D721Med (cell line): ENCODE measurements at regions not wholly inside any gene's neighbourhood (a gene's known extent, or its start where the extent isn't known, plus 50 kb on each side); places are given as distances from the start of the nearest gene placed in this dataset.

Experiments used
- DNase-seq: peaks from one replicate; pipeline ENCODE4 v3.0.0; 2011; ENCODE audit warnings: low spot score; ENCODE audit not compliant: insufficient read length
- FAIRE-seq: peaks from 2 replicates; lab custom pipeline; 2011; peaks lifted over from hg19 to GRCh38; lab: Jason Lieb, UNC
- CTCF ChIP-seq: IDR thresholded peaks from 2 replicates; pipeline ENCODE4 v1.5.1; 2012; ENCODE audit warnings: mild to moderate bottlenecking, control low read depth; ENCODE audit not compliant: insufficient read depth; ENCODE audit errors: missing control alignments

DNA sequence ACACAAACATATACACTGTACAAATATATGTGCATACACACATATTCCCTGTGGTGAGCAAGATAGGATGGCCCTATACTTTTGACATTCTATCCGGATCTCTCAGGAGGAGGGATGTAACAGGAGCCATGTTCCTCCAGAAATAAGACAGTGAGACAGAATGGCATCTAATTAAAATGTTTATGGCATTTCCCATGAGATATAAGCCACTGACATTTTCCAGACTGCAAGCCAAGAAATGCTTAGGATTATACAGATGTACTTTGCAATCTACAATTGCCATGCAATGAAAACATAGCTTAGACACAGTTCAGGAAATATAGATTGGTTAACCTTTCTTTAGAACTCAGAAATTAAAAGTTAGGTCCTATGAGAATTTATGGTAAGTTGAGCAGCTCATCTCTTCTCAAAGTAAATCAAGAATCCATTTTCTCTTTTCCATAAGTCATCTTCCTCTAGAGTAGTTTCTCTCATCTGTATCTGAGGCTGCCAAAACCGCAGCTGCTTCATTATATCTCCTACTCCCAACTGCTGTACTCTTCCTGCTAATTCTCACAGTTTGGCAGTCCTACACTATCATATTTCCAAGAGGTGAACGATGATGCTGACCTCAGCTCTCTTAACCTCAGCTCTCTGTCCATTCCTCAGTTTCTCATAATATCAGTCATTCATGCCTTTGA is 1719.1 kb downstream of the MAT2B start:
- DNase-seq (no peak), FAIRE-seq (no peak)
- no peak for TF ChIP-seq CTCF

- FAIRE-seq (no peak), DNase-seq (no peak)
- no peak for TF ChIP-seq CTCF
Measured at GRCh38 chr5:165227515-165227914, 1722.1 kb downstream of the MAT2B start.

- DNase-seq (no peak), FAIRE-seq (no peak)
- TF ChIP-seq CTCF = no peak
Measured at GRCh38 chr5:165228184-165228583, 1722.8 kb downstream of the MAT2B start.

DNA sequence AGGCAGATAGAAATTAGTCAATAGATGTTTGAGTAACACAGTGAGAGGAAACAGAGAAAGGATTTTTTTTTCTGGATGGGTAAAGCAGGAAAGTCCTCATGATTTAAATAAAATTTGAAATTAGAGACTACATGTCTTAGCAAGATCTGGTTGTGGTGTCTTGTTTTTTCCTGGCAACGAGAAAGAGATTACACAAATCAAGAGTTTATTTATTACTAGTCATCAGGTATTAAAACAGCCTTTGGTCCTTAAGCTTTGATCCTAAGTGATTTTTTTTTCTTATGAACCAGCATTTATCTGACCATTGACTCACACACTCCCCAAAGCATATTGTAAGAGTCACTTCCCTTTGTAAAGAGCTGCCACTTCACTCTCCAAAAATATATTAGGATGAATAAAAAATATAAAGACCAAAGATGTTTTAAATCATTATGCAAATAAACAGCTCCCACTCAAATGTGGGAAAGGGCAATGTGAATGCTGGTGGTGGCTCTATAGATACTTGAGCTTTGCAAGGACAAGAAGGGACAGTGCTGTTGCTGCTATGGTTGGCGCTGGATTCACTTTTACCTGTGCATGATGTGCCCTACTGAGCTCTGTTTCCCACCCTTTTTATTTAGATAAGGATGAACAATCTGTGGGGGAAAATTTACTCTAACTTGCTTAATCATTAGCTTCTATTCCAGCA is 1726.5 kb downstream of the MAT2B start:
- FAIRE-seq = no peak
- no peak for DNase-seq
- no peak for TF ChIP-seq CTCF

- peak; percentile 68 for FAIRE-seq
- DNase-seq = no peak
- TF ChIP-seq CTCF = no peak
Measured at GRCh38 chr5:165232509-165233028, 1727.2 kb downstream of the MAT2B start.

DNA sequence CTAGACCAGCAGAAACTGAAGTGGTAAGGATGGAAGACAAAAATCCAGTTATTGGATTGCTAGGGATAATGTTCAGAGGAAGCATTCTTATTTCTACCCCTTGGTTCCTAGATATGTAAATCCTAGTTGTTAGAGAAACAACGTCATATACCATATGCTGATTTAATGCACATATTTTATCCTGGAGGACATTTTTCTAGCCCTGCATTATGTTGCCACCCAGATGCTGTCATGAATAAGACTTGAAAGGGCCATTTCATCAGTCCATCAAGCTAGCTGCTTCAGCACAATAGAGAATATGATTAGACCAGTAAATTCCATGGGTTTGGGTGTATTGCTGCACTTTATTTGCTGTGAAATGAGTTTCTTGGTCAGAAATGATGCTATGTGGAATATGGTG is 1736.4 kb downstream of the MAT2B start:
- TF ChIP-seq CTCF = no peak
- DNase-seq (no peak), FAIRE-seq (no peak)

GRCh38 chr5:165242646-165243045 is 1737.2 kb downstream of the MAT2B start:
- no peak for TF ChIP-seq CTCF
- DNase-seq = no peak
- FAIRE-seq = no peak
